Hematopoietic multipotent progenitor cell treated with erythropoietin and hydrocortisone succinate and interleukin-3 and kit ligand, for 17 days (in vitro differentiated cells): ENCODE measurements at regions not wholly inside any gene's neighbourhood (a gene's known extent, or its start where the extent isn't known, plus 50 kb on each side); places are given as distances from the start of the nearest gene placed in this dataset.

Experiments used
- DNase-seq: peaks from one replicate; pipeline ENCODE4 v3.0.0-alpha.2; 2015; ENCODE audit warnings: low spot score

DNA sequence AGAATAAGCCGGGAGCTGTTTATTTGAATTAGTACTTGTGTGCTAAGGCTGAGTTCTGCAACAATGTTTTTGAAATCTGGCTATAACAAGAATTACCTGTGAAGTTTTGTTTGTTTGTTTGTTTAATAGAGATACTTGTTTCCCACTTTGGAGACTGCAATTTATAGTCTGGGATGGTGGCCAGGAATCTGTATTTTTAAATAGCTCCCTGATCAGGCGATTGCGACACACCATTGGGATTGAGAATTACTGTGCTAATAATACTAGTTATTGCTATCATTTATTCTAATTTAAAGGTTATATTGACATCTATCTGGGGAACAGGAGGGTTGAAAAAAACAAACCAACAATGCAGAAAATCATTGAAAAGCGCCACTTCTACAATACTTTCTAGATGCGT, 951.6 kb upstream of the TENM3 start:
- no peak for DNase-seq

DNA sequence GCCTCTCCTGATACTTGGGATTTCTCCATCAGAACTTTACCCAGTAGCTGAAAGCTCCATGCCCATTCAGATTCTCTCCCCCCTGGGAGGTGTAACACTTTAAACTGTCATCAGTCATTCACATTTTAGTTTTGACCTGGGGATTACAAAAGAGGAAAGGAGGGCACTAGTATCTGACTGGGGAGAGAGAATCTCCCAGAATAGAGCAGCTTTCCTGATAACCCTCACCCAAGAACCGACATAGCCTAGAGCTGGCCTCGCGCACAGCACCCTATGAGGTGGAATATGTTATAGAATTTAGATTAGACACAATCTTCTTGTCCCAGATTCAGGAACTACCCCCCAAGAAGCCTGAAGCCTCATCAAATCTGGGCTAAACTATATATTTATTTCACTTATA, 950.2 kb upstream of the TENM3 start:
- DNase-seq = no peak

DNA sequence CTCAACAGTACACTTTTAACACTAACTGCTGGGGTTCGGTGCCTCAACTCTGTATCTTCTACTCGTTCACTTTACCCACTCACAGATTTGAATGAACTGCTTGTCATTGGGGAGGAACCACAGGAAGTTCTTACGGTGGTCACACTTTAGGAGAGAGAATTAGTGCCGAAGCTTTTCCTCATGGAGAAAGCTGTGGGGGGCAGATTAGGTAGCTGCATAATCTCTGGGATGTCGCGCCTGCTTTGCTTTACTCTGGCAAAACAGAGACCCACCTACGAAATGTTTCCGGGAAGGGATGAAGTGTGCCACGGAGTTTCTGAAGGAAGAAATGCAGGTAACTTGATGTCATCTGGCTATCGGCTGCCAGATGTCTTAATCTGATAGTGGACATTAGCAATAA, 949.7 kb upstream of the TENM3 start:
- DNase-seq = no peak

DNA sequence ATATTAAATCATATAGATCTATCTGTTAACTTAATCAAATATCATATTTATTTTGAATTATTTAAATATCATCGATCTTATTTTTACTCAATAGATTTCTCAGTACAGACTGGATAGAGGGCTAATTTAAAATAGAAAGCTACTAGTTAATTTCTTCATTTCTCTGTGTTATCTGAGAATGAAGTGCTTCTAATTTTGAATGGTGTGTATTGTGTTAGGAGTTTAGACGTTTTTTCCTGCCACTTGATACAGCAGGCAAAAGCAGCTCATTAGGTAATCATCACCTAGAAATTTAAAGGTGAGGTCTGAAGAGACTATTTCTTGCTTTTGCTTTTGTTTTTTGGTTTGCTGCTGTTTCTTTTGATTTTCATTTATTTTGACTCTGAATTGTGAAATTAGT, 948.8 kb upstream of the TENM3 start:
- DNase-seq = no peak

DNA sequence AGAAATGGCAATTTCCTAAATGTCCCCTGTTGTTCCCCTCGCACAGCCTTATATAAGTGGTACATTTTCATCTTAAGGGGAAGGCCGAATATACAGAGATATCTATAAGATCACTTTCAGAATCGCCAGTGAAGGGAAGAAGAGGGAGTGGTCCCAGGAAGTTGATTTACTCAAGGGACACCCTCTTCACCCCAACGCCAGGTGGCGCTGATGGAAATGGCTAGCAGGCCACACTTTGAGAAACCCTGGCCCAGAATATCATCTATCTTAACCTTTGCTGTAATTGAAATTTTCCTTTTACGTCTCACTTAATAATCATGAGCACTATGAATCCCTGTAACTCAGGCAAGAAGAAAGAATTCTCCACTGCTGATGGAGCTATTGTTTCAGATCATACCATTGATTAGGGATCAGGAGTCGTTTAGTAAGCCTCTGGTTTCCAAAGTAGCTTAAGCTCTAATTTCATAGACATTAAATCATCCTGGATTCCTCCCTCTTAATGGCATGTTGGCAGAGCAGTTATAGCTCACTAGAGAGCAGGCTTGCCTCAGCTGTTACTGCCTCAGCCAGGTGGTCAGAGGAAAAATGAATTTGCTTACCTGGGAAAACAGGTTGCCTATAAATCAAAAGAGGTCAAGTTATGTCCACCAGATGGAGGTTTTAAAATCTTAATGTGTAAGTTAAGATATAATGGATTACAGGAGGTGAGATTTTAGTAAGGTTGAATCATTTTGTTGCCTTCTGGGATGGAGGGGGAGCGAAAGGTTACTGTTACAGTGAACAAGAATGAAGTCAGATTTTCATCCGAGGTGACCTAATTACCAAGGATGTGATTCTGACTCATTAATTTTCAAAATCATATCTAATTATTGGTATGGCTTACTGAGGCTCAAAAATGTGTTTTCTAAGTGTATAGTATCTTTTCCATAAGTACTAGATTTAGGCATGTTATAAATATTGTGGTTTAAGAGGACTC, 941.2 kb upstream of the TENM3 start:
- DNase-seq = no peak

DNA sequence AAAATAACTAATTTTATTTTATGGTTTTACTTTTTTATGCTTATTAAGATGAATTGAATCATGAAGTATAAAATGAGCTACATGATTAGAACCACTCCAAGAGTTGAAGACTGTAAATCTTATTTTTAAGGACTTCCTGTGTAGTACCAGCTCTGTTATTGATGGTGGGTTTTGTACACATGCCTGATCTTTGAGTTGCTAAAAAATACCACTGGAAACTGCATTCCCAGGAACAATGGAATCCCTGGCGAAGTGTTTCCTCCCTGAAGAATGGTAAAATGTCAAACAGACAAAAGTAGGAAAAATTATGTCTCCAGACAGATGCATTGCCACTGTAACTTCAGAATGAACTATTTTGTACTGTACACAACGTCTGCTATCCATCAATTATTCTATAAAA, 935.4 kb upstream of the TENM3 start:
- no peak for DNase-seq

DNA sequence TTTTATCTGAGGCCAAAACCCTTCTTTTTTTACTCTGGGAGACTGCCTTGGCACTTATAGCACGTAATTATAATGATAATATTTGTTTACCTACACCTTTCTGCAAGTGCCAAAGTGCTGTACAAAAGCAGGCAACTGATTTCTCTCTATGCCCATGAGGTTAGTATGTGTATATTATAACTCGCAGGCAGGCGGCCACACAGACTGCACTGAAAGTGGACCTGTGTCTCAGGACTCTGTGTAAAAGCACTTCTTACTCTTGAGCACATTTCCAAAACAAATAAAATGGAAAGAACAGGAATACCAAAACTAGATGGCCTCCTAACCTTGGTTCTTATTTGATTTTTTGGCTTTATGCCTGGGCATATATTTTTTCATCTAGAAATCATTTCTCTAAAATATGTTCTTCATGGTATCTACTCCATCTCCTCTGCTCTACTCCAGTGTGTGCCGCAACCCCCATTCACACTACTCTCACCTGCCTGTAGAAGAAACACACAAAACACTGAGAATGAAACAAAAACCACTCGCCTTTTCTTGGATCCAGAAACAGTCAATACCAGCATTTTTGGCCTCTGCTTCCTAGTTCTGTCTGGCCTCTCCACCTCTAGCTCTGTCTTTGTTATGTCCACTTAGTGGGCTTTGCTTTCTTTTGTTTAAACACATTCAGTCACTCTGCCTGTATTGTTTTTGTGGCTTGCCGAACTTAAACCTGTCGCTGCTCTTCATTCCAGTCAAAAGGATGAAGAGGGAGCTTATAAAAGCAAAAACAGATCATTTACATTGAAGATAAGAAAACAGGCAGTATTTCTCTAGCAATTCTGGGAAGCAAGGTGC, 934.5 kb upstream of the TENM3 start:
- no peak for DNase-seq

DNA sequence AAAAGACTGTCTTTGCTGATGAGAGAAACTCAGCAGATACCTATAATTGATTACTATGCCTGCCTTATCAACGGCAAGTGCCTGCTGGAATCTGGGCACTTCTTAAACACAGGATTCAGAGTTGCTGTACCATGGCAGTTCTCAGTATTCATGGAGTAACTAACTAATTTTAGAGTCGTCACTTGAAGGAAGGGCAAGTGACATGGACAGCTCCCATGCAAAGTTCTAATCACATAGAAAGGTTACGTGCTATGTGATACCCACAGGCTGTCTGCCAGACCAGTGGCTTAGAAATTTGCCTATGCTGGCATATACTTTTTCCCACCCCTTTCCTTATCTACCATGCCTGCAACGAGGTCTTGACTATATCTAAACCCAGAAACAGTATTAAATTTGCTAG, 931.1 kb upstream of the TENM3 start:
- DNase-seq = no peak

DNA sequence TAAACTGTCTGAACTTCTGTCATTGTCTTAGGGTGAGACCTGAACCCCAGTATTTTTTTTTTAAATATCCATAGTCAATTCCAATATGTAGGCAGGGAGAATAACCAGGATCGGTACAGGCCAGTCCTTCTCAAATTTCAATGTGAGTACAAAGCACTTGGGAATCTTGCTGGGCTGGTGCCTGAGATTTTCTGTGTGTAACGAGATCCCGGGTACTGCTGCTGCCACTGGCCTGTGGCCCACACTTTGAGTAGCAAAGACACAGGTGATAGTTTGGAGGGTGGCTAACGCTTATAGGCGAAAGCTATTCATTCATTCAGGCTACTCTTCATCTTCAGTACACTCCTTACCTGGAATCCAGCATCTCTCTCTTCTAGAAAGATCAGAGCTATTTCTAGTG, 923.6 kb upstream of the TENM3 start:
- DNase-seq = no peak

DNA sequence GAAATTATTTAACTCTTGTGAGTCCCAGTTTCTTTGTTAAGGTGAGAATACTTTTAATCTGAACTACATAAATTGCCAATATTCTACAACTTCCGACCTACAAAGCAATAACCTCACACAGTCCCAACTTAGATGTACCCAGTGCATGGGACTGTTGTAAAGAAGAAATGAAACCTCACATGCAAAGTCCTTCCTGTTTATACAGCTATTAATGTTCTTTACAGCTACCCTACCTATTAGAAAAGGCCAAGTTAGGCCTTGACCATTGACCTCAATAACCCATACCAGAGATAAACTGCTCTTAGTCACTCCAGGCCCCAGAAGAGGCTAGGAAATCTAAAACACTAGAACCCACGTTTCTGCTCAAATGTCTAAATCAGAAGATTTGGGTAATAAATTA, 920.1 kb upstream of the TENM3 start:
- DNase-seq = no peak

DNA sequence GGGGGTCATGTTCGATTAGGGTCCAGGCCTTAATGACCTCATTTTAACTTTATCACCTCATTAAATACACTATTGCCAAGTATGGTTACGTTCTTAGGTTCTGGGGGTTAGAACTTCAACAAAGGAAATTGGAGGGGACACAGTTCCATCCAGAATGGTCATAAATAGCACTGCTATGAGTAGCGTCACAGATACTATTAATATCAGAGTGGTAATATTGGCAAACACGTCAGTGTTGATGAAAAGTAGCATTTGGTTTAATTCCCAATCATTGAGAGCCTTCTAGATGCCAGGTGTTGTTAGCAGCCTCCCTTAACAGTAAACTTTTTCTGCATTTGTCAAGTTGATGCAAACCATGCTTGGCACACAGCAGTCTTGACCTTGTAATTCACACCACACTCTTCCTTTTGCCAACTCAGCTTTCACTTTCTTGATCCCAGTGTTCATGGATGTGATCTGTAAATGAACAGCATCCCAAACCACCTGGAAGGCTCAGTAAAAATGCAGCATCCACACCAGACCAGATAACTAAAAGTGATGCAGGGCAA, 912.5 kb upstream of the TENM3 start:
- no peak for DNase-seq

DNA sequence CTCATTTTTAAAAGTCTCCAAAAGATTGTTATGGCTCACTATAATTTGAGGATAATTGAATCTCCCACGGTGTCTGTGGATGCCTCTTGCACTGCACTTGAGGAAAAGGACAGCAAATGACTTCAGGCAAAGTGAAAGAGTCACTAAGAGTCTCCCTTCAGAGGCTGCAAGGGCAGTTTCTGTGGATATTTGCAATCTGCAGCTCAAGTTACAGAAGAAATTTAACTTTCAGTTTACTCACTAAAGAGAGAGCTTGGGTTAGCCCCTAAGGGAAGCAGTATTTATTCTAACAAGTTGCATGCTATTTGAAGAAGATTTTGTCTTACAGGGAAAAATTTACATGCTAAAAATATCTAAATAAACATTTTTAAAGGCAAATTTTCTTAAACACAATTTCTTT, 912.0 kb upstream of the TENM3 start:
- DNase-seq = no peak

DNA sequence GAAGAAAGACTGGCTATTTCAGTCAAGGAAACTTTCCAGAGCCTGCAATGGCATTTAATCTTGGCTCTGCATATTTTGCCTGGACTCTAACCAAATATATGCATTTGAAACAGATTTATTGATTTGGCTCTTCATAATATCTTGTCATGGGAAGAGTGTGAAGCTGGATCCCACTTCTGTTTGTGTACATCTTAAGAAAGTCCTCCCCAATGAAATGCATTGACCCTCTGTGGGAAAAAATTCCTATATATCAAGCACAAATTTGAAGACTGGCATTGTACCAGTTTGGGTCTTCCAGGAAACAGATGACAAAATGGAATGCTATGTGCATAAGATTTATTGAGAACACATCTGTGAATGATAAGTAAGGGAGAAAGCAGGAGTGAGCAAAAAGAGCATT, 897.3 kb upstream of the TENM3 start:
- no peak for DNase-seq

DNA sequence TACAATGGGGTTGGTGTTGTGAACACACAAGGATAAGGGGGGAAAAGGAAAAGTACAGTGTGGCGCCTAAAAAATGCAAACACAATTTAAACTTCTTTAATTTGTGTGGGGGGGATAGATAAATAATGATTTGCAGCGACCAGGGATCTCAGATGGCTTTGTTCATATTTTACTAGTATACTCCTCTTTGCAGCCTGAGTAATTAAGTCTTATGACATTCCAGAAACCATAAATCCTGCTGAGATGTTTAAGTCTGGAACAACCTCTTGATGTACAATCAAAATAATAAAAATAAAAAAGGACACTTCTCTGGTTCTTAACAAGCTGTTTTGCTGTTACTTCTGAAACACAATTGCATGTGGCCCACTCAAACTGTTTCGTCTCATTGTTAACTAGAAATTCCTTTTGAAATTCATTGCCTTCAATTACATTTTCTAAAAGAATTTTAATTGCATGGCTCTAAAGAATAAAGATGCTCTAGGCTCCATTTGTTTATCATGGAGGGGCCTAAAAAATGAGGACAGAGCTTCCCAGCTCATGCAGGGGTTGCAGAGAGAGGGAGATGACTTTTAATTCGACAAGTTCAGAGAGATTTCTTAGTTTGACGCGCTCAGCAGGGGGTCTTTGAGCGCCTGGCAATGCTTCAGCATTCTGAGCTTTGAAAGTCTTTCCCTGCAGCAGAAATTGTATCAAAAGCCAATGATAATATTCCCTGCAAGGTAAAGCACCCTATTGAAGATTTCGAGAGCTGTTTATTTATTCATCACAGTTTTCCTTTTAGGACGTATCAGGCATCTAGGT, 892.4 kb upstream of the TENM3 start:
- no peak for DNase-seq

DNA sequence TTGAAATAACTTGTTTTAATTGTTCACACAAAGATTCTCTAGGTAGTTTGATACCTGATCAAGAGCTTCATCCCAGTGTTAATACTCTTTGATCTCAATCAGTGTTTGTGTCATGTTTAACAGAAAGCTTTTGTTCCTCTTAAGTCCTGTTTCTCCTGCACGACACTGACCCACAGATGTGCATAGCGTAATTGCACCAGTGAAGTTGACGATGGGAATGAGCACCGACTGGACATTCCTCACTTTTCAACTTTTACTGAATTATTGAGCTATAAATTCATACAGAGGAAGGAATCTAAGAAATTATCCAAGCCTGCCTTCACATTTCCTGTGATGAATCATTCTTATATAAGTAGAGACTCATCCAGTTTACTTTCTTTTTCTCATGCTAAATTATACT, 878.7 kb upstream of the TENM3 start:
- no peak for DNase-seq

DNA sequence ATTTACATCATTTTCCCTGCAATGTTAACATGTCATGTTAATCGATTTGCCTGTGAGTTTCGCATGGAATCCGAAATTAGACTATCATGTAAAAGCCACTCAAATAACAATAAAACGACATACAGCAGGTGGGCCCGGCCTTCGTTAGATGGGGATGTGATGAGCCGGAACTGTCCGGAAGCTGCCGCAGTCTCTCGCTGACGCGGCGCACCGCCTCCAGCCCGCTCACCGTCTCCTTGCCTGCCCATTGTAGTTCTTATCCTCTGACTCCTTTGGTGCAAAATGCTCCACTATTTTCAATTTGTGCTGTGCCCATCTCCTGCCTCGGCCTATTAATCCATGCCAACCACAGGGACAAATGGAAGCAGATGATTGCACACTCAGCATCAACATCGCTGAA, 877.5 kb upstream of the TENM3 start:
- no peak for DNase-seq

DNA sequence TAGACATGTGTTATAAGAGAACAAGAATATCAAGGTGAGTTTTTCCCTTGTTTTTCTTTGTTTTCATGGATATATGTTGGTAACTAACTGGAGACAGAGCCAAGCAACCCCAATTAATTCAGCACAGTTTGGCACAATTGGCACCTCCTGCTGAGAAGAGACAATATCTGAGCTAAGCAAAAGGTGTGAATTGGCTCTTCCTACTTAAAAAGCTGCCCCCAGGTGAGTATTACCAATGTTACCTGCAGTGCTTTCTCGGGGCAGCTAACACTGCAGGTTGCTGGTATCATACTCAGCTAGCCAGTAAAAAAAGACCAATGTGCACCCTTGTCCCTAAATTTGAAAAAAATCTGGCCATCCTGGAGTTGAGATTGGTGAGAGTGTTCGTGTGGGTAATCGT, 871.2 kb upstream of the TENM3 start:
- no peak for DNase-seq

DNA sequence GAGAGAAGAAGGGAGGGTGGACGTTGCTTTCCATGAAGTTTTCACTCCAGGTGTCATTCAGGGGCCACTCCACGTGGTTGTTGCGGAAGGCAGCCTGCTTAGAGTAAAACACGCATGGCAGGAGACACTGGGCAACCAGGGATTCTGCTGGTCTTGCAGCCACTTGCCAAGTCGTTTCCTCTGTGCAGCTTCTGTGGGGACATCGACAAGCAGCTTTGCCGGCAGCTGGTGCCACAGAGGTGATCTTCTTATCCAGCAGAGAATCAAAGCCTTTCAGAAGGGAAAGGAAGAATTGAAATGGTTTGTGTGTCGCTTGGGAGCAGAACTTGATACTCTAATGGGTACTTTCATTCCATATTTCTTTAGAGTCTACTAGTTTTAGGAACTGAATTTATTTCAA, 867.1 kb upstream of the TENM3 start:
- no peak for DNase-seq

DNA sequence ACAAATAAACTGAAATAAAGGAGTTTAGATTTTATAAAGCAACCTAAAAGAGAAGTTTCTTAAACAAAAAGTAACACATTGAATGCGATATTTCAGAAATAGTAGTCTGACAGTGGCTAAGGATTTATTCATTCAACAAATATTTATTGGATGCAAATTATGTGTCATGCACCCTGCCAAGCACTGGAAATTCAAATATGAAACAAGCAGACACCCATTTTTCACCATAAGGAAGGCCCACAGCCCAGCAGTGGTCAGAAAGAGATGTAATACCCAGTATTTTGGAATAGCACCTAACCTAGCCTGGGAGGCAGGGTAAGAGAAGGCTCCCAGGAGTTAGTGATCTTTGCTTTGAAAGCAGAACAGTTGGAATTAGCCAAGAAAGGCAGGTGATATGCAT, 855.1 kb upstream of the TENM3 start:
- DNase-seq = no peak

DNA sequence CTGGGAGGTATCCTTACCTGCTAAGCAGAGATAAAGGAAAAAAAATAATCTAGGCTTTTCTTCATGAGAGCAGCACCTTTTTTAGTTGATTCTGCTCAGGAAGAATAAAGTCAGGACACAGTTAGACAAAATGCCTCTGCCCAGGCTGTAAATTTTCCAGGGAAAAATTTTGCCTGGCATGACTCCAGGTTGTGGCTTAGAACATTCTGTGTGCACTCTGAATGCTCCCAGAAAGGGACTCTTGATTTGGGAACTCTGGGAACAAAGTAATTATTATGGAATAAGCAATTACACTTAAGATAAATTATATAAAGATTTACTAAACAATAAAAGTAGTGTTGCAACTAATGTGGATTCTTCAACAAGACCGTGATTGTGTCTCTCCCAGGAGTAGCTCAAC, 826.2 kb upstream of the TENM3 start:
- no peak for DNase-seq

DNA sequence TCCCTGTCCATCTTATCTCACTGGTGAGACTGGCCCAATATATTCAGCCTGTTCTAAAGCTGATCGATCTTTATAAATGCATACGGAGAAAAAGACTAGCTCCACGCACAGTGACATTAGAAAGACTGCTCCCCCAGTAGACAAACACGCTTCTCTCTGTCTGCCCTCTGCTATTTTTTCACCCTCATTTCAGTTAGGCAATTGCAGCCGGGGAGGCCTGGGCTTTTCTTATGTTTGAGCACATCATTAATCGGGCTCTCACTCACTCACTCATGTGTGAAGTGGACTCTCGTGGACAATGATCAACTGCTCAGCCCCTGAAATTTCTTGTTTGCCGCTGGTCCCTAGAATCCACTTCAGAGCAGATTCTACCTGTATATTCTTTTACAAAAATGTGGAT, 824.7 kb upstream of the TENM3 start:
- no peak for DNase-seq

DNA sequence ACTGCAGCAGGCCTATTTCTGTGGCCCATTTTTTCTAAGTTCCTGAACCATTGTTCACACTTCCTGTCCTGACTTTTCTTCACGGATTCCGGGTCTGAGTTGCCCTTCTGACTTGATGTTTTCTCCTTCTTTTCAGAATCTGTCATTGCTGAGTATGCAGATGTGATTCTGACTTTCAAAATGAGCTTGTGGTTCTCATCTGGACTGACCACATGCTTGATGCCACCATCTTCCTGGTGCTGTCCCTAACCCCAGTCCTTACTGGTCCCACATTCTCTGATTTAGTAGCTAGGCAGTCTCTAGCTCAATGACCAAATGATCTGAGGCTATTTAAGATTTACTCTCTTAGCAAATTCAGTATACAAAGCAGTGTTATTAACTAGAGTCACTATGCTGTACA, 822.3 kb upstream of the TENM3 start:
- DNase-seq = no peak
